ENCODE measurements at regions not wholly inside any gene's neighbourhood (a gene's known extent, or its start where the extent isn't known, plus 50 kb on each side); places are given as distances from the start of the nearest gene placed in this dataset.

- no peak for DNase-seq (ENCODE audit: low read depth in 4 of 4, low spot score in 3 of 4)
Observed at GRCh38 chr1:103854279-103854678, 104.6 kb downstream of the AMY1C start.

DNA sequence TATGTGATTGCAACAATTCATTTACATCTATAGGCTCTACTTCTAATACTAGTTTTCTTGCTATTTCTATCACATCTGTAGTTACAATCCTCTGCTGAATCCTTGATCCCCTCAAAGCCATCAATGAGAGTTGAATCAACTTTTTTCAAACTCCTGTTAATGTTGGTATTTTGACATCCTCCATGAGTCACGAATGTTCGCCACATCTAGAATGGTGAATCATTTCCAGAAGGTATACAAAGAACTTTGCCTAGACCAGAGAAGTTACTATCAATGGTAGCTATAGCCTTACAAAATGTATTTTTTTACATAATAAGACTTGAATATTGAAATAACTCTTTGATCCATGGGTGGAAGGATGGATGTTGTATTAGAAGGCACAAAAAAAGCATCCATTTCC, 110.0 kb downstream of the AMY1C start:
- no peak for DNase-seq (ENCODE audit: low read depth in 4 of 4, low spot score in 3 of 4)

GRCh38 chr1:103898576-103899345, 149.1 kb downstream of the AMY1C start:
- DNase-seq (ENCODE audit: low read depth in 4 of 4, low spot score in 3 of 4), result no peak

GRCh38 chr1:103900005-103900404, 150.3 kb downstream of the AMY1C start:
- DNase-seq (ENCODE audit: low read depth in 4 of 4, low spot score in 3 of 4), result no peak

DNA sequence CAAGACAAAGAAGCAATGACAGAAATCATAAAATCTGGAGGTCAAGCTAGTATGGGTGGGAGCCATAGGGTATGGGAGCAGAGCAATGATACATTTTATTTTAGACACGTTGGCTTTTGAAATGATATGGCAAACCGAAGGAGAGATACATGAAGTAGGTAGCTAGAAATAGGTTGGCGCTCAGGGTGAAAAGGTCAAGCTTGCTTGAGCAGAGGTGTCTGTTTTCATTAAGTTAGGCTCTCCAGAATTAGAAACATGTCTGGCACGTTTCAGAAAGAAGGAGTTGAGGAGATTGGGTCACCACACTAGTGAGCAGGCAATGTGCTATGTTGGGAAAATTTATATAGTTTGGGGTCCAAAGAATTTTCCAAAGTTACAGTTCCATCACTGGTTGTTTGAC, 151.4 kb downstream of the AMY1C start:
- no peak for DNase-seq (ENCODE audit: low read depth in 4 of 4, low spot score in 3 of 4)

- no peak for DNase-seq (ENCODE audit: low read depth in 4 of 4, low spot score in 3 of 4)
Observed at GRCh38 chr1:103905363-103905762, 155.7 kb downstream of the AMY1C start.

DNA sequence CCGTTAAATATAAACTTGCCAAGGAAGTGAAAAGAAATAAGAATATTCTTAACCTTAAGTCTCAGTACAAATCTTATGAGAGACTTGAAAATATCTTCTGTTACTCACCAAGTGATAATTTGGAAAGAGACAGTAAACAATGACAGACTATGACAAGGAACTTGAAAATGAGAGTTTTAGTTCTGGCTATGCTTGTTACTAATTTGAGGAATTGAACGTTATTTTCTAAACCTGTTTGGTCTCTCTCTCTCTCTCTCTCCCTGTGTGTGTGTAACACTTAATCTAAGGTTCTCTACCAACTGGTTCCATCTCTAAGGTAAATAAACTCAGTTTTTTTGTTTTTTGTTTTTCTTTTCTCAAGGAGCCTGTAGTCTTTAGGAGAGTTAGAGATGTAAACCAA, 161.8 kb downstream of the AMY1C start:
- DNase-seq (ENCODE audit: low read depth in 4 of 4, low spot score in 3 of 4), result no peak

DNA sequence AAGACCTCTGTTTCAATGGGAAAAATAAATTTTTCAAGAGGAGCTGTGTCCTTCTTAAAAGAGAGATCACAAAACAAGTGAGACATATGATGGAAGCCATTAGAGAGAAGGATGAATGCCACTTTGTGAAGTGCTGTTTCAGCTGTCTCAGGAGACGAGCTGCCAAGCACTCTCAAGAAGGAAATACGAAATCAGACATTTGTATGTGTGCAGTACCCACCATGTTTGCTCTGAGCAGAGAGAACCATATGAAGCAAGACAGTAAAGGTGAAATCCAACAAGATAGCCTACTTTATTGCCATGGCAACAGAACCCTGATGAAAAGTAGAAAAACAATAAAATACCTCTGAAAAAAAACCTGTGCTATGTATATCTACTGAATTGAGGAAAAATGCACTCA, 168.1 kb downstream of the AMY1C start:
- no peak for DNase-seq (ENCODE audit: low read depth in 4 of 4, low spot score in 3 of 4)

DNA sequence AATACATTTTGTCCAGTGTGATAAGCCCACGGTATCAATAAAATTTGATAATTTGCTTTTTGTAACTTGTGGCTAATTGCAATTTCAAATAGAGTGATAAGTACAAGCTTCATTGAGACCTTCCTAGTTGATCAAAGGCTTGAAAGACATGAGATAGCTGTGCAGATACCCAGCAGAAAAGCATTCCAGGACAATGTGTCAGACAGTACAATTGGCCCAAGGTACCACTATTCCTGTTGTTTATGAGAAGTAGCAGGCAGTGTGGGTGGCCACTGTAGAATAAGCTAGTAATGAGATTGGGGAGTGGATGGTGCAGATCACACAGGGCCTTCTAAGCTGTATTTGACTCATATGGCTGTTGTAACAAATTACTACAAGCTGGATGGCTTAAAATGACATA, 182.2 kb downstream of the AMY1C start:
- DNase-seq (ENCODE audit: low read depth in 4 of 4, low spot score in 3 of 4), result no peak

- no peak for DNase-seq (ENCODE audit: low read depth in 4 of 4, low spot score in 3 of 4)
Observed at GRCh38 chr1:103937763-103938357, 188.2 kb downstream of the AMY1C start.

DNA sequence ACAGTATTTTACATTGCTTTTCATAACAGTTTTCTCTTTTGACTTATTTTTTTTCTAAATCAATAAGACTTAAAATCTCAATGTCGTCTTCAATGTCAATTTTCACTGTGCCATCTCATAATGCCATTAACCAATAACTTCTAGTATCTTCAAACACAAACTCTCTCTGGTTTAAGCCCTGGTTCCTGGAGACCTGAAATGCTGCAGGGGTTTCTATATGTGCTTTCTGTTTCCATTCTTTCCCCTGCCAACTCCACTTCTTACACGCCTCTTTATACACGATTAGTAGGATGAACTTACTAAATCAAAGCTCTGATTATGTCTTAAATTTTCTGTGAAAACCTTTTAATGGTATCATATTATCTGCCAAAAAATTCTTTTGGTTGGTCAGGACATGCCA, 191.4 kb downstream of the AMY1C start:
- DNase-seq (ENCODE audit: low read depth in 4 of 4, low spot score in 3 of 4), result no peak

- DNase-seq (ENCODE audit: low read depth in 4 of 4, low spot score in 3 of 4), result no peak
Observed at GRCh38 chr1:103942029-103942428, 192.3 kb downstream of the AMY1C start.

GRCh38 chr1:103945774-103946173, 196.1 kb downstream of the AMY1C start:
- no peak for DNase-seq (ENCODE audit: low read depth in 4 of 4, low spot score in 3 of 4)

GRCh38 chr1:103948526-103948925, 198.8 kb downstream of the AMY1C start:
- peak in 1 of 4 donors; percentile 3 for DNase-seq (ENCODE audit: low read depth in 4 of 4, low spot score in 3 of 4)

- DNase-seq (ENCODE audit: low read depth in 4 of 4, low spot score in 3 of 4), result no peak
Observed at GRCh38 chr1:103949779-103950178, 200.1 kb downstream of the AMY1C start.

DNA sequence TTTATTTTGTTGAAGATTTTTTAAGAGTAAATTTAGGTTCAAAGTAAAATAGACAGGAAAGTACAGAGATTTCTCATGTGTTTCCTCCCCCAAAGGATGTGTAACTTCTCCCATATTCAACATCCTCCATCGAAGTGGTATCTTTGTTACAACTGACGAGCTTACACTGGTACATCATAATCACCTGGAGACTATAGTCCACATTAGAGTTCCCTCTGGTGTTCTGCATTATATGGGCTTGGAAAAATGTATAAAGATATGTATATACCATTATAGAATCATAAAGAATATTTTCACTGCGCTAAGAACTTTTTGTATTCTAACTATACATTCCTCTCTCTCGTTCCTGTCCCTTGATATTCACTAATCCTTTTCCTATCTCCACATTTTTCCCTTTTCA, 203.7 kb downstream of the AMY1C start:
- no peak for DNase-seq (ENCODE audit: low read depth in 4 of 4, low spot score in 3 of 4)

DNA sequence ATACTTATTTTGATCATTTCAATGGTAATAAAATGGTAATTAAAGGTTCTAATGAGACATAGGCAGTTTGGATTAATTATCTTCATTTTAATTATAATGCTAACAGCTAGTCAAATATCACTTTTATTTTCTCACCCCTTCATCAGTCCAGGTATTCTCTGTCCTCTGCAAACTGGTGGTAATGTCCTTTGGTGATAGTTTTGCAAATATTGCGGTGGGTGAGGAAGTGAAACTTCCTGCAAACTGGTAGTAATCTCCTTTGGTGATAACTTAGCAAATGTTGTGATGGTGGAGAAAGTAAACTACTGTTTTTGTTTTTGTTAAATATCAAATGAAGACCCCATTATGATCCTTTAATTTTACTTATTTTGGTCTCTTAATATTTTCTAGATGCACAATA, 209.0 kb downstream of the AMY1C start:
- DNase-seq (ENCODE audit: low read depth in 4 of 4, low spot score in 3 of 4), result no peak

- no peak for DNase-seq (ENCODE audit: low read depth in 4 of 4, low spot score in 3 of 4)
Observed at GRCh38 chr1:103959565-103959964, 209.9 kb downstream of the AMY1C start.

DNA sequence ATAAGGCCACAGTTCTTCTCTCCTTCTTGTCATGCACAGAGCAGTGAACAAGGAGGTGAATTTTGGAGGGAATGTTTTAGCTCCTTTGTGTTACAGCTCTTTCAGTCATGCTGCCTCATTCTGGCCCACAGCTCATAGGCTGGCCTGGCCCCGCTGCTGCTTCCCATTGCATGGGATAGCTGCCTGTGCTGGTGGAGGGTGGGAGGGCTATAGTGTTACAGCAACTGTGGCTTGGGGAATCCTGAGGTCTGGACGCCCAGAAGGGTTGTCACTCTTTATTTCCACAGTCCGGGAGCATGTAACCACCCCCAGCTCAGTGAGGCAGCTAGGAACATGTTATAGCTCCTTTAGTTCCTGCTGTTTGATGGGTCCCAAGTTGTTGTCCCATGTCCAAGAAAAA, 210.3 kb downstream of the AMY1C start:
- DNase-seq (ENCODE audit: low read depth in 4 of 4, low spot score in 3 of 4), result no peak

DNA sequence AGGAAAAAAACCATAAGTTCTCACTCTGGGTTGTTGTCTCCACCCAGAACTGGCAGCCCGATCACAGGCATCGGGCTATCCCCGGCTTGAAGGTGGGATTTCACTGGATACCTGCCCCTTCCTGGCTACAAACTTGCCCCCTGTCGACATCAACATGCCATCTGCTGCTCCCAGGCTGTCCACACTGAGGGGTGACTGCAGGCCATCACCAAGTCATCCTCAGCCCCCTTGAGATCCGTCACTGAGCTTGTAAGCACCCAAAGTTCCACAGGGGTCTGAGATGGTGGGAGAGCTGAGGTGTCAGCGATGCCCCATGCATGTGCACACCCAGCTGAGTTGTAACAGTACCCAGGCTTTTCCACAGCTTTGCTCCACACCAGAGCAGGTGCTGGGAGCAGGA, 211.0 kb downstream of the AMY1C start:
- no peak for DNase-seq (ENCODE audit: low read depth in 4 of 4, low spot score in 3 of 4)

- DNase-seq (ENCODE audit: low read depth in 4 of 4, low spot score in 3 of 4), result no peak
Observed at GRCh38 chr1:103986792-103987191, 237.1 kb downstream of the AMY1C start.

- no peak for DNase-seq (ENCODE audit: low read depth in 4 of 4, low spot score in 3 of 4)
Observed at GRCh38 chr1:103997631-103998030, 247.9 kb downstream of the AMY1C start.

Data from left renal pelvis (tissue), 4 donors.